ENCODE measurements at regions not wholly inside any gene's neighbourhood (a gene's known extent, or its start where the extent isn't known, plus 50 kb on each side); places are given as distances from the start of the nearest gene placed in this dataset.

DNA sequence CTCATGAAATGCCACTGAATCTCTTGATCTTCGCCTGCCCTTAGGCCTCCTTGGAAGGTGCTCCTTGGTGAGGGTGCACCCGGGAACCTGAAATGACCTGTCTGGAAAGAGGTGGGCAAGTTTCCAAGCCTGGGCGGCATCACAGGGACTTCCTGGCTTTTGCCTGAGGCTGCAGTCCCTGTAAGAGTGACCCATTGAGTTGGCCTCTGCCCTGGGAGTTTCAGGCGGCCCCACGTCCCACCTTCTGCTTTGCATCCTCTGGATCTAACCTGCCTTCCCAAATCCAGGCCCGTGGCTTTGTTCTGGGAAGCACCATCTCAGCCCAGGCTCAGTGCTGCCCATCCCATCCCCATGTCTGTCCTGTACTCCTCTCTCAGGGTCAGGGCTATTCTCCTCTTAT, 356.4 kb downstream of the RPS24 start:
- H3K36me3 Mint-ChIP-seq (ENCODE audit: unreplicated experiment), result no peaks in the 10 kb centered on the region
- H3K27ac Mint-ChIP-seq (ENCODE audit: unreplicated experiment), result no peak overlapping the region
- no peak overlapping the region for H3K4me3 Mint-ChIP-seq (ENCODE audit: unreplicated experiment)
- TF ChIP-seq, protein P1, sequence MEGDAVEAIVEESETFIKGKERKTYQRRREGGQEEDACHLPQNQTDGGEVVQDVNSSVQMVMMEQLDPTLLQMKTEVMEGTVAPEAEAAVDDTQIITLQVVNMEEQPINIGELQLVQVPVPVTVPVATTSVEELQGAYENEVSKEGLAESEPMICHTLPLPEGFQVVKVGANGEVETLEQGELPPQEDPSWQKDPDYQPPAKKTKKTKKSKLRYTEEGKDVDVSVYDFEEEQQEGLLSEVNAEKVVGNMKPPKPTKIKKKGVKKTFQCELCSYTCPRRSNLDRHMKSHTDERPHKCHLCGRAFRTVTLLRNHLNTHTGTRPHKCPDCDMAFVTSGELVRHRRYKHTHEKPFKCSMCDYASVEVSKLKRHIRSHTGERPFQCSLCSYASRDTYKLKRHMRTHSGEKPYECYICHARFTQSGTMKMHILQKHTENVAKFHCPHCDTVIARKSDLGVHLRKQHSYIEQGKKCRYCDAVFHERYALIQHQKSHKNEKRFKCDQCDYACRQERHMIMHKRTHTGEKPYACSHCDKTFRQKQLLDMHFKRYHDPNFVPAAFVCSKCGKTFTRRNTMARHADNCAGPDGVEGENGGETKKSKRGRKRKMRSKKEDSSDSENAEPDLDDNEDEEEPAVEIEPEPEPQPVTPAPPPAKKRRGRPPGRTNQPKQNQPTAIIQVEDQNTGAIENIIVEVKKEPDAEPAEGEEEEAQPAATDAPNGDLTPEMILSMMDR (IDR thresholded peaks at IDR 0.05), result no peak
- DNase-seq (ENCODE audit: extremely low spot score, unreplicated experiment), result no peak
- peaks cover 60% of the 10 kb centered on the region for H3K27me3 Mint-ChIP-seq (ENCODE audit: unreplicated experiment)
- H3K9me3 Mint-ChIP-seq (ENCODE audit: unreplicated experiment), result no peaks in the 10 kb centered on the region
- no peaks in the 10 kb centered on the region for H3K4me1 Mint-ChIP-seq (ENCODE audit: unreplicated experiment)

GRCh38 chr10:78390817-78391216, 357.2 kb downstream of the RPS24 start:
- Mint-ChIP-seq H3K4me1 (ENCODE audit: unreplicated experiment) (no peaks in the 10 kb centered on the region), H3K27ac (ENCODE audit: unreplicated experiment) (no peak overlapping the region), H3K9me3 (ENCODE audit: unreplicated experiment) (no peaks in the 10 kb centered on the region), H3K4me3 (ENCODE audit: unreplicated experiment) (no peak overlapping the region), H3K27me3 (ENCODE audit: unreplicated experiment) (peaks cover 59% of the 10 kb centered on the region), H3K36me3 (ENCODE audit: unreplicated experiment) (no peaks in the 10 kb centered on the region)
- TF ChIP-seq, protein P1 (IDR thresholded peaks at IDR 0.05), result no peak
- DNase-seq (ENCODE audit: extremely low spot score, unreplicated experiment), result no peak

DNA sequence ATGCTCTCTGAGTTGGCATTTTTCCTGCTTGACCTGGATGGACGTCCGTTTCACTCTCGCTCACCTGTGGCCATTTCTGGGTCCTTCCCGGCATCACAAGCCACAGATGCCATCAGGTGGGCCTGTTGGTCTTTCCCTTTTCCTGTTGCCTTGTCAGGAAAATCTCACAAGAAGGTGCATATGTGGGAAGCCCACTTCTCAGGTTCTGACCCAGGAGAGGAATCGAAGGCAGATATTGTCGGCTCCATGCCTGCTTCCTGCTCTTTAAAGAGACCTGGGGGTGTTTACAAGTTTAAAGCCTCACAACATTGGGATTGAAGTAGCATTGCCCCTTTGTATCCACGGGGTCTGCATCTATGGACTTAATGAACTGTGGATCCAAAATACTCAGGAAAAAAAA, 357.9 kb downstream of the RPS24 start:
- Mint-ChIP-seq H3K4me1 (ENCODE audit: unreplicated experiment) (no peaks in the 10 kb centered on the region), H3K27ac (ENCODE audit: unreplicated experiment) (no peak overlapping the region), H3K36me3 (ENCODE audit: unreplicated experiment) (no peaks in the 10 kb centered on the region), H3K4me3 (ENCODE audit: unreplicated experiment) (no peak overlapping the region), H3K9me3 (ENCODE audit: unreplicated experiment) (no peaks in the 10 kb centered on the region), H3K27me3 (ENCODE audit: unreplicated experiment) (peaks cover 51% of the 10 kb centered on the region)
- TF ChIP-seq, protein P1 (IDR thresholded peaks at IDR 0.05), result no peak
- no peak for DNase-seq (ENCODE audit: extremely low spot score, unreplicated experiment)

DNA sequence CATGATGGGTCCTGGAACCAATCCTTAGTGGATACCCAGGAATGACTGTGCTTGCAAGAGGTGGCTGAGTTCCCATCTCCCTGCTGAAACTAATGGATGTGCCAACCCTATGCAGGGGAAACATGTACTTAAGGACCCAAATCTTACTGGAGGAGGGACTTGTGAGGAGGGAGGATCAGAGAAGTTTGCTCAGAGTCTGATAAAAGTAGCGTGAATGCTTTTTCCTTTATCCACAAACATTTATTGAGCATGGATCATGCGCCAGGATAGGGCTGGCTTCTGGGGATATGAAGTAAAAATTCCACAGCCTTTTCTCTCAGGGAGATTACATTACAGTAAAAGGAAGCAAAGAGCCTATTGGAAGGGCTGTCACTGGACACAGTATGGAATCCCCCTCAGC, 358.5 kb downstream of the RPS24 start:
- TF ChIP-seq, protein P1 (IDR thresholded peaks at IDR 0.05), result no peak
- H3K27me3 Mint-ChIP-seq (ENCODE audit: unreplicated experiment), result peaks cover 48% of the 10 kb centered on the region
- no peak overlapping the region for H3K27ac Mint-ChIP-seq (ENCODE audit: unreplicated experiment)
- no peaks in the 10 kb centered on the region for H3K4me1 Mint-ChIP-seq (ENCODE audit: unreplicated experiment)
- no peaks in the 10 kb centered on the region for H3K36me3 Mint-ChIP-seq (ENCODE audit: unreplicated experiment)
- no peak overlapping the region for H3K4me3 Mint-ChIP-seq (ENCODE audit: unreplicated experiment)
- no peak for DNase-seq (ENCODE audit: extremely low spot score, unreplicated experiment)
- H3K9me3 Mint-ChIP-seq (ENCODE audit: unreplicated experiment), result no peaks in the 10 kb centered on the region

GRCh38 chr10:78393094-78393493, 359.4 kb downstream of the RPS24 start:
- no peak overlapping the region for H3K27ac Mint-ChIP-seq (ENCODE audit: unreplicated experiment)
- H3K9me3 Mint-ChIP-seq (ENCODE audit: unreplicated experiment), result no peaks in the 10 kb centered on the region
- no peak for DNase-seq (ENCODE audit: extremely low spot score, unreplicated experiment)
- H3K4me3 Mint-ChIP-seq (ENCODE audit: unreplicated experiment), result no peak overlapping the region
- TF ChIP-seq, protein P1 (IDR thresholded peaks at IDR 0.05), result no peak
- no peaks in the 10 kb centered on the region for H3K36me3 Mint-ChIP-seq (ENCODE audit: unreplicated experiment)
- peaks cover 46% of the 10 kb centered on the region for H3K27me3 Mint-ChIP-seq (ENCODE audit: unreplicated experiment)
- no peaks in the 10 kb centered on the region for H3K4me1 Mint-ChIP-seq (ENCODE audit: unreplicated experiment)
